ENCODE measurements at regions not wholly inside any gene's neighbourhood (a gene's known extent, or its start where the extent isn't known, plus 50 kb on each side); places are given as distances from the start of the nearest gene placed in this dataset.

GRCh38 chr11:103703437-103703836 lies 333.0 kb upstream of the DDI1 start:
- H3K36me3 ChIP-seq = no peaks in the 10 kb centered on the region
- intact Hi-C loops (cut with DNase I) = no loop called here
- TF ChIP-seq EP300 (IDR thresholded peaks at IDR 0.05) = no peak
- TF ChIP-seq POLR2A (IDR thresholded peaks at IDR 0.05) = no peak
- no peak for TF ChIP-seq POLR2AphosphoS5 (IDR thresholded peaks at IDR 0.05)
- no peak for TF ChIP-seq CTCF (IDR thresholded peaks at IDR 0.05)
- H3K27ac ChIP-seq = no peak overlapping the region
- no peaks in the 10 kb centered on the region for H3K9me3 ChIP-seq
- no peak overlapping the region for H3K4me3 ChIP-seq
- no peak for DNase-seq
- H3K4me1 ChIP-seq = peaks cover 0 to 21% (median 13%) of the 10 kb centered on the region in 4 donors
- H3K27me3 ChIP-seq = no peaks in the 10 kb centered on the region
- 26 to 29% methylated on average over 2 of the region's 2 CpGs for WGBS, 2 donors

GRCh38 chr11:103703954-103704353 lies 332.5 kb upstream of the DDI1 start:
- no peak for DNase-seq
- peaks cover 0 to 21% (median 13%) of the 10 kb centered on the region in 4 donors for H3K4me1 ChIP-seq
- H3K9me3 ChIP-seq = no peaks in the 10 kb centered on the region
- TF ChIP-seq CTCF (IDR thresholded peaks at IDR 0.05) (no peak), POLR2AphosphoS5 (IDR thresholded peaks at IDR 0.05) (no peak), POLR2A (IDR thresholded peaks at IDR 0.05) (no peak), EP300 (IDR thresholded peaks at IDR 0.05) (no peak)
- no peaks in the 10 kb centered on the region for H3K36me3 ChIP-seq
- intact Hi-C loops (cut with DNase I) = no loop called here
- H3K27ac ChIP-seq = no peak overlapping the region
- 83 to 96% methylated on average over 6 of the region's 6 CpGs for WGBS, 2 donors
- no peaks in the 10 kb centered on the region for H3K27me3 ChIP-seq
- H3K4me3 ChIP-seq = no peak overlapping the region

- 86 to 91% methylated on average over 2 of the region's 2 CpGs for WGBS, 2 donors
Measured at GRCh38 chr11:103705642-103706041, 330.8 kb upstream of the DDI1 start.

GRCh38 chr11:103709371-103709770 lies 327.1 kb upstream of the DDI1 start:
- Histone ChIP-seq H3K4me3 (no peak overlapping the region), H3K9me3 (no peaks in the 10 kb centered on the region), H3K27me3 (no peaks in the 10 kb centered on the region), H3K36me3 (no peaks in the 10 kb centered on the region), H3K27ac (no peak overlapping the region), H3K4me1 (no peaks in the 10 kb centered on the region)
- no peak for DNase-seq
- TF ChIP-seq CTCF (IDR thresholded peaks at IDR 0.05) = no peak
- TF ChIP-seq POLR2AphosphoS5 (IDR thresholded peaks at IDR 0.05) = no peak
- no peak for TF ChIP-seq POLR2A (IDR thresholded peaks at IDR 0.05)
- no peak for TF ChIP-seq EP300 (IDR thresholded peaks at IDR 0.05)
- WGBS, 2 donors = 46 to 47% methylated on average over 2 of the region's 2 CpGs
- intact Hi-C loops (cut with DNase I) = no loop called here

More at GRCh38 chr11:103705642-103706041, 330.8 kb upstream of the DDI1 start:
- peaks cover 0 to 10% (median 7%) of the 10 kb centered on the region in 4 donors for H3K4me1 ChIP-seq
- H3K9me3 ChIP-seq = no peaks in the 10 kb centered on the region
- no peaks in the 10 kb centered on the region for H3K27me3 ChIP-seq
- no peak for DNase-seq
- no peak overlapping the region for H3K4me3 ChIP-seq
- intact Hi-C loops (cut with DNase I) = no loop called here
- H3K36me3 ChIP-seq = no peaks in the 10 kb centered on the region
- TF ChIP-seq EP300 (IDR thresholded peaks at IDR 0.05) (no peak), CTCF (IDR thresholded peaks at IDR 0.05) (no peak), POLR2AphosphoS5 (IDR thresholded peaks at IDR 0.05) (no peak), POLR2A (IDR thresholded peaks at IDR 0.05) (no peak)
- H3K27ac ChIP-seq = no peak overlapping the region

GRCh38 chr11:103714246-103714645 lies 322.2 kb upstream of the DDI1 start:
- Histone ChIP-seq H3K36me3 (no peaks in the 10 kb centered on the region), H3K4me3 (no peak overlapping the region), H3K27me3 (no peaks in the 10 kb centered on the region), H3K27ac (no peak overlapping the region), H3K4me1 (no peaks in the 10 kb centered on the region), H3K9me3 (no peaks in the 10 kb centered on the region)
- intact Hi-C loops (cut with DNase I) = no loop called here
- DNase-seq = no peak
- TF ChIP-seq CTCF (IDR thresholded peaks at IDR 0.05) = no peak
- TF ChIP-seq EP300 (IDR thresholded peaks at IDR 0.05) = no peak
- no peak for TF ChIP-seq POLR2AphosphoS5 (IDR thresholded peaks at IDR 0.05)
- no peak for TF ChIP-seq POLR2A (IDR thresholded peaks at IDR 0.05)
